Stomach smooth muscle (tissue), 2 donors: ENCODE measurements at regions not wholly inside any gene's neighbourhood (a gene's known extent, or its start where the extent isn't known, plus 50 kb on each side); places are given as distances from the start of the nearest gene placed in this dataset.

ENCODE experiments used
- H3K27ac ChIP-seq: one replicate; pipeline ENCODE4 v1.7.0; 2013; ENCODE audit warnings: mild to moderate bottlenecking, low read length, inconsistent platforms
- H3K27me3 ChIP-seq, 2 donors: one replicate each; pipeline ENCODE4 v1.7.0; 2013; ENCODE audit warnings: low read length in 2 of 2; ENCODE audit not compliant: insufficient read depth in 2 of 2, control insufficient read depth in 1 of 2
- H3K36me3 ChIP-seq, 2 donors: one replicate each; pipeline ENCODE4 v1.7.0; 2013; ENCODE audit warnings: low read length in 2 of 2; ENCODE audit not compliant: control insufficient read depth in 2 of 2, insufficient read depth in 2 of 2
- H3K4me1 ChIP-seq: one replicate; pipeline ENCODE4 v1.7.0; 2013; ENCODE audit warnings: low read length; ENCODE audit not compliant: control insufficient read depth, insufficient read depth
- H3K4me3 ChIP-seq, 2 donors: one replicate each; pipeline ENCODE4 v1.7.0; 2013; ENCODE audit warnings: low read length in 2 of 2
- H3K9ac ChIP-seq, 2 donors: one replicate each; pipeline ENCODE4 v1.7.0; 2013; ENCODE audit warnings: low read length in 2 of 2, mild to moderate bottlenecking in 1 of 2
- H3K9me3 ChIP-seq, 2 donors: one replicate each; pipeline ENCODE4 v1.7.0; 2013; ENCODE audit warnings: low read length in 2 of 2; ENCODE audit not compliant: control insufficient read depth in 2 of 2
- donor health status: healthy.
- donor health status: Pancreatic carcinoma.

DNA sequence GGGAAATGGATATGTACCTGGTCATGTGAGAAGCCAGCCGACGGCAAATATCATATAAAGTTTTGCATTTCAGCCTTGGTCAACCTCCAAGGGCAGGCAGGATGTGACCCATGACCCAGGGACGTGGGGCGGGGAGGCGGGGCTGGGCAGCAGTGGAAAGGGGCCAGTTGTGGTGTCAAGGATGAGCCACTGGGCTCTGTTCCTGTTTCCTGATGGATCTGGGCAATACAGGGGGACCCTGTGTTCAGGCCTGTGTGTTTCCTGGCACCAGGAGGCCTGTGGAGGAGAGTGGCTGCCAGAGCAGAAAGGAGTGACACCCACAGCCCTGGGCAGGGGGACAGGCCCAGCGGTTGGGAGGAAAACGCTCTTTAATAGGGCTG lies 106.9 kb downstream of the GATA6 start:
- Histone ChIP-seq H3K36me3 (no peaks in the 10 kb centered on the region), H3K27me3 (no peaks in the 10 kb centered on the region), H3K27ac (no peak overlapping the region), H3K4me3 (no peak overlapping the region), H3K4me1 (no peaks in the 10 kb centered on the region), H3K9me3 (no peaks in the 10 kb centered on the region), H3K9ac (no peak overlapping the region)

GRCh38 chr18:22275706-22276333 lies 106.4 kb downstream of the GATA6 start:
- H3K9ac ChIP-seq = no peak overlapping the region
- no peak overlapping the region for H3K4me3 ChIP-seq
- no peaks in the 10 kb centered on the region for H3K36me3 ChIP-seq
- H3K9me3 ChIP-seq = no peaks in the 10 kb centered on the region
- no peak overlapping the region for H3K27ac ChIP-seq
- no peaks in the 10 kb centered on the region for H3K4me1 ChIP-seq
- H3K27me3 ChIP-seq = no peaks in the 10 kb centered on the region

- no peaks in the 10 kb centered on the region for H3K9me3 ChIP-seq
These were observed 104.0 kb downstream of the GATA6 start for GRCh38 chr18:22273101-22274039.

GRCh38 chr18:22272242-22272641 lies 102.9 kb downstream of the GATA6 start:
- H3K4me3 ChIP-seq = no peak overlapping the region
- peaks cover 0 to under 1% of the 10 kb centered on the region in 2 donors for H3K27me3 ChIP-seq

More at GRCh38 chr18:22273101-22274039, 104.0 kb downstream of the GATA6 start:
- no peak overlapping the region for H3K4me3 ChIP-seq
- H3K36me3 ChIP-seq = no peaks in the 10 kb centered on the region
- H3K27ac ChIP-seq = no peak overlapping the region
- H3K4me1 ChIP-seq = no peaks in the 10 kb centered on the region
- H3K9ac ChIP-seq = no peak overlapping the region
- no peaks in the 10 kb centered on the region for H3K27me3 ChIP-seq

DNA sequence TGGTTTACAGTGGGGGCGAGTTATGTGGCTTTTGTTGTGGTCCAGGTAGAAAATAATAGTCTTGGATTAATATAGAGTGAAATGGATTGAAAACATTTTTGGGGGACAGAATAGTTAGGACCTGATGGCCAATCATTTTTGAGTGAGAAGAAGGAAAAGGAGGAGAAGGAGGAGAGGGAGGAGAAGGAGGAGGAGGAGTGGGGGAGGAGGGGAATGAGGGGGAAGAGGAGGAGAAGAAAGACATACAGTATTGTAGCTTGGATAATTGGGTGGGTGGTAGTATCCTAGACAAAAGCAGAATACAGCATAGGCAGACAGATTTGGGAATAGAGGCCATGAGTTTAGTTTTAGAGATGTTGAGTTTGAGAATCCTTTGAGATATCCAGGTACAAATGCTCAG lies 101.6 kb downstream of the GATA6 start:
- Histone ChIP-seq H3K4me3 (no peak overlapping the region), H3K27me3 (peaks cover 0 to 2% of the 10 kb centered on the region in 2 donors), H3K9ac (no peak overlapping the region), H3K27ac (no peak overlapping the region), H3K9me3 (no peaks in the 10 kb centered on the region), H3K36me3 (no peaks in the 10 kb centered on the region), H3K4me1 (no peaks in the 10 kb centered on the region)

More at GRCh38 chr18:22272242-22272641, 102.9 kb downstream of the GATA6 start:
- Histone ChIP-seq H3K36me3 (no peaks in the 10 kb centered on the region), H3K27ac (no peak overlapping the region), H3K4me1 (no peaks in the 10 kb centered on the region), H3K9ac (no peak overlapping the region), H3K9me3 (no peaks in the 10 kb centered on the region)

DNA sequence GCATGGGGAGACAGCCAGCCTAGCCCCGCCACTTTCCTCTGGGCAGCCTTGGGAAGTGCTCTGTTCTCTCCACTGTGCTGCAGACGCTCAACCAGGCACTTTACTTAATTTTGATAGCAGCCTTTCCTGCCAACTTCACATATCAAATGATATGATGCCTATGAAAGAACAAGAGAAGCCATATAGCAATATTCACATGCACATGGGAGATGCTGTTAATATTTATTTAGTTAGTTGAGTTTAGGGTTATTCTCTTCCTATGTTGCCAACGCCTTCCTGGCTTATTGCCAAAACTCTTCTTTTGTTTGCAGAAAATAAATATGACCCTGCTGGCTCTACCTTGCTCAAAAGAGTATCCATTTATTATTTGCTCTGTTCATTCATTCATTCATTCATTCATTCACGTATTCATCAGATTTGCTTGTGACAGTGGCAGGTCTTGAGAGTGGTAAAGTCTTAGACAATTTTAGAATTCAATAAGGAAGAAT lies 99.3 kb downstream of the GATA6 start:
- Histone ChIP-seq H3K36me3 (no peaks in the 10 kb centered on the region), H3K4me1 (no peaks in the 10 kb centered on the region), H3K9me3 (no peaks in the 10 kb centered on the region)

DNA sequence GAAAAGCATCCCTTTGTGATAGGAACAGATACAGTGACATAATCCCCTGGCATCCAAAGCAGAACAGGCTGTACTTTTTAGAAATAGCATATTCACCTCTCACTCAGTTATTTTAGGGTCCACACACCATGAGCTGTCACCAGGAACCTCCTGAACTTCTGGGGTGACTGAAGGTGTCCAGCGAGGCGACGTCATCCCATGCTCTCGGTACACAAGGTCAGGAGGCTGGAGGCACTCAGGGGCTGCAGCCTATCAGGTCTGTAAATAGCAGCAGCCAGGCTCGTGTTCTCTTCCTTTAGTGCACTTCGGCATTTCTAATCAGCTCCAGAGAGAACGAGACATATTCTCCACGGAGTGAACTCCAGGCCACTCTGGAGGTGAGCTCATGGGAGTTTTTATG lies 98.3 kb downstream of the GATA6 start:
- H3K27me3 ChIP-seq = peaks cover 0 to 3% of the 10 kb centered on the region in 2 donors
- no peaks in the 10 kb centered on the region for H3K9me3 ChIP-seq
- no peaks in the 10 kb centered on the region for H3K4me1 ChIP-seq
- no peak overlapping the region for H3K27ac ChIP-seq
- no peaks in the 10 kb centered on the region for H3K36me3 ChIP-seq
- H3K9ac ChIP-seq = no peak overlapping the region
- H3K4me3 ChIP-seq = no peak overlapping the region

More for the DNA sequence above, 99.3 kb downstream of the GATA6 start:
- no peak overlapping the region for H3K9ac ChIP-seq
- no peak overlapping the region for H3K4me3 ChIP-seq
- H3K27ac ChIP-seq = no peak overlapping the region
- peaks cover 0 to 2% of the 10 kb centered on the region in 2 donors for H3K27me3 ChIP-seq

DNA sequence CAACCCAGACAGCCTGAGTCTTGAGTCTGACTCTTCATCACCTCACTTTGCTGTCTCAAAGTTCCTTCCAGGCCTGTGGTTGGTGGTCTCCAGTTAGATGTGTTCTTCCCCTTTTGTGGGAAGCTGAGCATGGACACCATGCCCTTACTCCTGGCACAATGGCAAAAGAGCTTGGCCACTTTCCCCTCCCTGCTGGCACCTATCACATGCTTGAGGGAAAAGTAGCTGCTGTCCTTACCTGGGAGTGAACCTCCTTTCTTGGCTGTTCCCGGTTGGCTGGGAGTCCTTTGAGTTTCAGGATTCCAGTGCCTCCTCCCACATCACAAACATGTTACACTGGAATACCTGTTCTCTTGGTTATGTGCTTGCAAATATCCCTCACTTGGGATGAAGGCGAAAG lies 97.8 kb downstream of the GATA6 start:
- Histone ChIP-seq H3K27me3 (peaks cover 0 to 3% of the 10 kb centered on the region in 2 donors), H3K9ac (no peak overlapping the region), H3K4me3 (no peak overlapping the region), H3K36me3 (no peaks in the 10 kb centered on the region), H3K9me3 (no peaks in the 10 kb centered on the region), H3K27ac (no peak overlapping the region), H3K4me1 (no peaks in the 10 kb centered on the region)

DNA sequence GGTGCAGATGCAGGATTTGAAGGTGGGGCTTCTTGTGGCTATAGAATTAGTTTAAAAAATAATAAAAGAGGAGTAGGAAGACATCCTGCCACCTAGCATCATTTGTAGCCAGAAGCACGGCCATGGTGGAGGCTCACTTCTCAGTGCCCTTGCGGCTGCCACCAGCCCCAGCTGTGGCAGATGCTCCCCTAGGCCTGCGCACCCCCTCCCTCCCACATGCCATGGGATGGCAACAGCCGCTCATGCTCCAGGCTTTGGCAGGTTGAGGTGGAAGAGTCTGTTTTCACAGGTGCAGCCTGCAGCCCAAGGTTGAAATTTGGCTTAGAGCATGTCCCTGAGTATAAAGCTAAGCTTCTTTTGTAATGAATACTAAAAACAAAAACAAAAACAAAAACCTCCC lies 96.4 kb downstream of the GATA6 start:
- Histone ChIP-seq H3K36me3 (no peaks in the 10 kb centered on the region), H3K27me3 (peaks cover 0 to 3% of the 10 kb centered on the region in 2 donors), H3K27ac (no peak overlapping the region), H3K4me3 (no peak overlapping the region), H3K4me1 (no peaks in the 10 kb centered on the region), H3K9me3 (no peaks in the 10 kb centered on the region), H3K9ac (no peak overlapping the region)

- Histone ChIP-seq H3K4me3 (no peak overlapping the region), H3K4me1 (no peaks in the 10 kb centered on the region), H3K27ac (no peak overlapping the region), H3K36me3 (no peaks in the 10 kb centered on the region), H3K9ac (no peak overlapping the region), H3K9me3 (no peaks in the 10 kb centered on the region), H3K27me3 (peaks cover 0 to 2% of the 10 kb centered on the region in 2 donors)
These were observed 90.9 kb downstream of the GATA6 start for GRCh38 chr18:22260208-22260820.
